DOHH2 (cell line): ENCODE measurements at regions not wholly inside any gene's neighbourhood (a gene's known extent, or its start where the extent isn't known, plus 50 kb on each side); places are given as distances from the start of the nearest gene placed in this dataset.

Experiments used
- H3F3A ChIP-seq: fragments of 200-600 bp; sonication (generic), shearing (Covaris generic); 2 replicates; pipeline ENCODE4 v1.6.0; 2016; ENCODE audit warnings: antibody characterized with exemption, mild to moderate bottlenecking; ENCODE audit not compliant: control insufficient read depth, insufficient read depth
- H3K27ac ChIP-seq: fragments of 200-600 bp; sonication (generic); 2 replicates; pipeline ENCODE4 v1.5.1; 2014; ENCODE audit warnings: low read depth, mild to moderate bottlenecking, low read length, moderate library complexity
- H3K27me3 ChIP-seq: fragments of 200-600 bp; sonication (generic); 2 replicates; pipeline ENCODE4 v1.6.1; 2014; ENCODE audit warnings: mild to moderate bottlenecking, low read length, mixed read lengths; ENCODE audit not compliant: control insufficient read depth
- H3K36me3 ChIP-seq: fragments of 200-600 bp; sonication (generic); 2 replicates; pipeline ENCODE4 v1.6.1; 2014; ENCODE audit warnings: mild to moderate bottlenecking, low read length, moderate library complexity, mixed read lengths; ENCODE audit not compliant: control insufficient read depth
- H3K4me1 ChIP-seq: fragments of 200-600 bp; sonication (generic); 2 replicates; pipeline ENCODE4 v1.6.1; 2014; ENCODE audit warnings: mild to moderate bottlenecking, low read length, mixed read lengths; ENCODE audit not compliant: control insufficient read depth
- H3K4me2 ChIP-seq: fragments of 200-600 bp; sonication (generic); 2 replicates; pipeline ENCODE4 v1.6.0; 2014; ENCODE audit warnings: mild to moderate bottlenecking, low read length, moderate library complexity
- H3K4me3 ChIP-seq: fragments of 200-600 bp; sonication (generic); 2 replicates; pipeline ENCODE4 v1.5.1; 2014; ENCODE audit warnings: mild to moderate bottlenecking, low read length, mixed read lengths
- H3K79me2 ChIP-seq: fragments of 200-600 bp; sonication (generic); 2 replicates; pipeline ENCODE4 v1.6.1; 2014; ENCODE audit warnings: mild to moderate bottlenecking, low read length, mixed read lengths; ENCODE audit not compliant: control insufficient read depth
- H3K9me2 ChIP-seq: fragments of 200-600 bp; sonication (generic); replicated peaks from 2 replicates; pipeline ENCODE4 v1.6.1; 2014; ENCODE audit warnings: mild to moderate bottlenecking, low read length, mixed read lengths; ENCODE audit not compliant: control insufficient read depth
- H3K9me3 ChIP-seq: fragments of 200-600 bp; sonication (generic); 2 replicates; pipeline ENCODE4 v1.6.1; 2014; ENCODE audit warnings: antibody characterized with exemption, low read length, mixed read lengths; ENCODE audit not compliant: control insufficient read depth, insufficient read depth
- H4K20me1 ChIP-seq: fragments of 200-600 bp; sonication (generic); 2 replicates; pipeline ENCODE4 v1.6.0; 2014; ENCODE audit warnings: low read depth, mild to moderate bottlenecking, antibody characterized with exemption, low read length, moderate library complexity; ENCODE audit not compliant: control insufficient read depth, insufficient read depth
- EZH2phosphoT487 ChIP-seq: fragments of 200-600 bp; sonication (generic); IDR thresholded peaks from 2 replicates; pipeline ENCODE4 v1.6.1; 2017; ENCODE audit warnings: borderline replicate concordance, mild to moderate bottlenecking, antibody characterized with exemption, low read length, moderate library complexity, mixed read lengths
- TF ChIP-seq, protein P1 (sequence below): fragments of 200-600 bp; sonication (generic); IDR thresholded peaks from one replicate; pipeline ENCODE4 v1.5.1; 2014; ENCODE audit warnings: antibody characterized with exemption, mild to moderate bottlenecking, low read depth, low read length; ENCODE audit not compliant: poor library complexity, severe bottlenecking

GRCh38 chr15:25051399-25052154 is 96.8 kb downstream of the SNRPN start:
- no peaks in the 10 kb centered on the region for H3K9me2 ChIP-seq
- H4K20me1 ChIP-seq, result no peaks in the 10 kb centered on the region
- peaks cover 19% of the 10 kb centered on the region; the same call in 1 of the 2 replicates for H3K36me3 ChIP-seq
- no peak overlapping the region for H3K4me3 ChIP-seq
- no peaks in the 10 kb centered on the region for H3K4me1 ChIP-seq
- no peaks in the 10 kb centered on the region for H3K27me3 ChIP-seq
- H3K27ac ChIP-seq, result no peak overlapping the region
- H3F3A ChIP-seq, result no peaks in the 10 kb centered on the region
- TF ChIP-seq, protein P1, sequence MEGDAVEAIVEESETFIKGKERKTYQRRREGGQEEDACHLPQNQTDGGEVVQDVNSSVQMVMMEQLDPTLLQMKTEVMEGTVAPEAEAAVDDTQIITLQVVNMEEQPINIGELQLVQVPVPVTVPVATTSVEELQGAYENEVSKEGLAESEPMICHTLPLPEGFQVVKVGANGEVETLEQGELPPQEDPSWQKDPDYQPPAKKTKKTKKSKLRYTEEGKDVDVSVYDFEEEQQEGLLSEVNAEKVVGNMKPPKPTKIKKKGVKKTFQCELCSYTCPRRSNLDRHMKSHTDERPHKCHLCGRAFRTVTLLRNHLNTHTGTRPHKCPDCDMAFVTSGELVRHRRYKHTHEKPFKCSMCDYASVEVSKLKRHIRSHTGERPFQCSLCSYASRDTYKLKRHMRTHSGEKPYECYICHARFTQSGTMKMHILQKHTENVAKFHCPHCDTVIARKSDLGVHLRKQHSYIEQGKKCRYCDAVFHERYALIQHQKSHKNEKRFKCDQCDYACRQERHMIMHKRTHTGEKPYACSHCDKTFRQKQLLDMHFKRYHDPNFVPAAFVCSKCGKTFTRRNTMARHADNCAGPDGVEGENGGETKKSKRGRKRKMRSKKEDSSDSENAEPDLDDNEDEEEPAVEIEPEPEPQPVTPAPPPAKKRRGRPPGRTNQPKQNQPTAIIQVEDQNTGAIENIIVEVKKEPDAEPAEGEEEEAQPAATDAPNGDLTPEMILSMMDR, result no peak
- no peak for TF ChIP-seq EZH2phosphoT487
- no peaks in the 10 kb centered on the region for H3K79me2 ChIP-seq
- H3K9me3 ChIP-seq, result peaks cover 80% of the 10 kb centered on the region; the same call in 1 of the 2 replicates
- H3K4me2 ChIP-seq, result no peak overlapping the region

GRCh38 chr15:25052191-25052999 is 97.6 kb downstream of the SNRPN start:
- Histone ChIP-seq H3K27me3 (no peaks in the 10 kb centered on the region), H3K9me3 (peaks cover 84% of the 10 kb centered on the region; the same call in 1 of the 2 replicates), H3K4me1 (no peaks in the 10 kb centered on the region), H3K27ac (no peak overlapping the region), H3K4me2 (no peak overlapping the region), H3K79me2 (no peaks in the 10 kb centered on the region), H3F3A (no peaks in the 10 kb centered on the region), H3K36me3 (peaks cover 19% of the 10 kb centered on the region; the same call in 1 of the 2 replicates), H4K20me1 (no peaks in the 10 kb centered on the region), H3K4me3 (no peak overlapping the region), H3K9me2 (no peaks in the 10 kb centered on the region)
- no peak for TF ChIP-seq EZH2phosphoT487
- TF ChIP-seq, protein P1, result no peak

- Histone ChIP-seq H3K27ac (no peak overlapping the region), H3K9me2 (no peaks in the 10 kb centered on the region), H4K20me1 (no peaks in the 10 kb centered on the region), H3K4me3 (no peak overlapping the region), H3K4me2 (no peak overlapping the region), H3F3A (no peaks in the 10 kb centered on the region), H3K27me3 (no peaks in the 10 kb centered on the region), H3K79me2 (no peaks in the 10 kb centered on the region), H3K4me1 (no peaks in the 10 kb centered on the region), H3K36me3 (peaks cover 19% of the 10 kb centered on the region; the same call in 1 of the 2 replicates), H3K9me3 (peaks cover 89% of the 10 kb centered on the region)
- TF ChIP-seq, protein P1, result no peak
- no peak for TF ChIP-seq EZH2phosphoT487
Observed at GRCh38 chr15:25053000-25053815, 98.4 kb downstream of the SNRPN start.
